Activated naive CD8-positive, alpha-beta T cell treated with anti-CD3 and anti-CD28 coated beads for 36 hours (primary cell): ENCODE measurements at regions not wholly inside any gene's neighbourhood (a gene's known extent, or its start where the extent isn't known, plus 50 kb on each side); places are given as distances from the start of the nearest gene placed in this dataset.

Experiments
- DNase-seq: peaks from one replicate; pipeline ENCODE4 v3.0.0; 2021
- H3K27ac Mint-ChIP-seq: one replicate; pipeline ENCODE4 v1.8.0; 2022; ENCODE audit warnings: mild to moderate bottlenecking, moderate library complexity, mixed read lengths
- H3K27me3 Mint-ChIP-seq: one replicate; pipeline ENCODE4 v1.8.0; 2022; ENCODE audit warnings: mild to moderate bottlenecking, mixed read lengths
- H3K36me3 Mint-ChIP-seq: one replicate; pipeline ENCODE4 v1.8.0; 2021; ENCODE audit warnings: mild to moderate bottlenecking, mixed read lengths
- H3K4me1 Mint-ChIP-seq: one replicate; pipeline ENCODE4 v1.8.0; 2021; ENCODE audit warnings: mixed read lengths
- H3K4me3 Mint-ChIP-seq: one replicate; pipeline ENCODE4 v1.8.0; 2022; ENCODE audit warnings: mild to moderate bottlenecking, moderate library complexity, mixed read lengths
- H3K9me3 Mint-ChIP-seq: one replicate; pipeline ENCODE4 v1.8.0; 2022; ENCODE audit warnings: mixed read lengths

DNA sequence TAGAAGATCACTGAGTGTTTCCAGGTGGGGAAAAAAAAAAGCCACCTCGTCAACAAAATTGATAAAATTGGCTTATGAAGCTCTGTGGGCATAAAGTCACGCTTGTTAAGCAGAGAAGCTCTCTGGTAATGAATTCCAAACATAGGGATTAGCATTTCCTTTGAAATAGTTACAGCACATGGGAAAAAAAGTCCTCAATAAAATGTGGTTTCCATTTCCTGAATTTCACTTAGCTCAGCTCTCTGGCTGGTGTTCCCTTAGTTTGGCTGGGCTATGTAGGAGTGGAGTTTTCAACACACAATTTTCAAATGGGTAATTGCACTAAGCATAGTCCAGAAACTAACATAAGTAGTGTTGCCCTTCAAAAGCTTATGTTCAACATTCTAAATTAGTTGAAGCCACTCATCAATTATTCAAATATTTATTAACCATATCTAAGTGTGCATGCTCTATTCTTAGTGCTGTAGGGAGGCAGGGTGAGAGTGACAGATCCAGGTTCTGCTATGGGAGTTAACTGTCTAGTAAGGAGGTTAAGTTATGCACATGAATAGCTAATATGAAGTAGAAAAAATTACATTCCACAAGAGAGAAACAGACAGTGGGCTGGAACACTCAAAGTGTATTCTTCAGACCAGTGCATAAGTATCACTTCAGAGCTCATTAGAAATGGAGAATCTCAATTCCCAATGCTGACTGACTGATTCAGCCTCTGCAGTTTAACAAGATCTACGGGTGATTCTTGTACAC, 445.7 kb downstream of the SMARCA1 start:
- Mint-ChIP-seq H3K9me3 (no peaks in the 10 kb centered on the region), H3K27me3 (no peaks in the 10 kb centered on the region), H3K4me1 (no peaks in the 10 kb centered on the region), H3K27ac (no peak overlapping the region), H3K4me3 (no peak overlapping the region), H3K36me3 (no peaks in the 10 kb centered on the region)
- no peak for DNase-seq

DNA sequence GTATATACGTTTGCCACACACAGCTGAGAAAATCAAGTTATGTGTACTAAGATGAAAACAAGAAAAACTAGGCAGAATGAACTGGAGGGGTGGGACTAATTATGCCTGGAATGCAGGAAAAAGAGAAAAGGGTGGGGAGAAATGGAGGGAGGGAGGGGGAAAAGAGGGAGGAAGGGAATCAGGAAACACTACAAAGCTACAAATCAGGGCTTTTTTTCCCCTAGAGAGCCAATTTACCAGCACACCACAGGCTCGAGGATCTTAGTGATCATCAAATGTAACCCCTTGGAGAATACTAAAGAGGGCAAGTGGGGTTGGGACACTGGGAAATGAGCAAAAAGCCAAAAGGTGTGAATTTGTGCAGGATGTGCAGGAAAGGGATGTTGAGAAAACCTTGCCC, 451.9 kb downstream of the SMARCA1 start:
- Mint-ChIP-seq H3K9me3 (no peaks in the 10 kb centered on the region), H3K36me3 (no peaks in the 10 kb centered on the region), H3K4me1 (no peaks in the 10 kb centered on the region), H3K27ac (no peak overlapping the region), H3K4me3 (no peak overlapping the region), H3K27me3 (no peaks in the 10 kb centered on the region)
- no peak for DNase-seq

DNA sequence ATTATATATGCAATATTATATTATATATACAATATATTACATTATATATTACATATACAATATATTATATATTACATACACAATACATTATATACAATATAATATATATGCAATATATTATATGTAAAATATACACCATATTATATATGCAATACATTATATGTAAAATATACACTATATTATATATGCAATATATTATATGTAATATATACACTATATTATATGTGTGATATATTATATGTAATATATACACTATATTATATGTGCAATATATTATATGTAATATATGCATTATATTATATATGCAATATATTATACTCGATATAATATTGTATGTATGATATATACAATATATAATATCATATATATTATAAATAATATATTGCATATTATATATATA, 457.4 kb downstream of the SMARCA1 start:
- no peaks in the 10 kb centered on the region for H3K9me3 Mint-ChIP-seq
- H3K27ac Mint-ChIP-seq: no peak overlapping the region
- no peaks in the 10 kb centered on the region for H3K27me3 Mint-ChIP-seq
- H3K36me3 Mint-ChIP-seq: no peaks in the 10 kb centered on the region
- H3K4me3 Mint-ChIP-seq: no peak overlapping the region
- H3K4me1 Mint-ChIP-seq: no peaks in the 10 kb centered on the region
- DNase-seq: no peak

DNA sequence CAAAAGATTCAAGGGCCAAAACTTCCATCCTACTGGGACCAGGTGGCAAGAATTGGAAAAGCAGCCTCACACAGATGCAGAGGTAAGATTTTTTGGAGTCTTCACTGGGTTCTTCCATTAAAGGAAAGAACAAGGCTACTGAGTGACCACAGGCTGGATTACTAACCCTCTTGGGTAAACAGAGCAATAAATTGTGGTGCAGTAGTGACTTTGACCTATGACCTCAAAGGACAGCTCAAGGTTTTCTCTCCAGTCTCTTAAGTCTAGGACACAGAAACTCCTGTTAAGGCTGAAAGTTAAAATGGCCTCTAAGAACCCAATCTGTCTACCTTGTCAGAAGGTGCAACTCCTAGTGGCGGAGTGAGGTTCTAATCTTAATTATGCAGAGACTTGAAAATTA, 464.9 kb downstream of the SMARCA1 start:
- Mint-ChIP-seq H3K27ac (no peak overlapping the region), H3K9me3 (no peaks in the 10 kb centered on the region), H3K36me3 (no peaks in the 10 kb centered on the region), H3K4me3 (no peak overlapping the region), H3K4me1 (no peaks in the 10 kb centered on the region), H3K27me3 (no peaks in the 10 kb centered on the region)
- DNase-seq: no peak

GRCh38 chrX:129043138-129043537, 480.2 kb downstream of the SMARCA1 start:
- Mint-ChIP-seq H3K9me3 (no peaks in the 10 kb centered on the region), H3K36me3 (no peaks in the 10 kb centered on the region), H3K4me3 (no peak overlapping the region), H3K4me1 (no peaks in the 10 kb centered on the region), H3K27me3 (no peaks in the 10 kb centered on the region), H3K27ac (no peak overlapping the region)
- DNase-seq: no peak

DNA sequence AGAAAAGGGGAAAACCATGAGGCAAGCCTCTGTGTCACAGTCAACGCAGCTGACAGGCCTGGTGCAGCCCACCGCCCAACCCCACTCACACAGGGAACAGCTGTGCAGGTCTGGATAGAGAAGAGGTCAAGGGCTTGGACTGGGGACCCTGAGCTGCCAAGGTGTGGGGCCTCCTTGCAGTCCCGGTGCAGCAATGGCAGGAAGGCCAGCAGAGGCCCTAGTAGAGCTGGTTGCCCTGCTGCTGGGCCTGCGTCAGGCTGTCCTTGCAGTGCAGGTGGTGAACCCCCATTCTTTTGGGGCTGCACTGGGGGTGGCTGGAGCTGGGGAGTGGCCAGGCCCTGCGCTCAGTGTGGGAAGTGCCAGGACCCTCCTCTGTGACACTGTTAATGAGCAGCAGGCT, 482.0 kb downstream of the SMARCA1 start:
- no peaks in the 10 kb centered on the region for H3K36me3 Mint-ChIP-seq
- no peak overlapping the region for H3K4me3 Mint-ChIP-seq
- no peaks in the 10 kb centered on the region for H3K9me3 Mint-ChIP-seq
- H3K27me3 Mint-ChIP-seq: no peaks in the 10 kb centered on the region
- no peak for DNase-seq
- H3K27ac Mint-ChIP-seq: no peak overlapping the region
- H3K4me1 Mint-ChIP-seq: no peaks in the 10 kb centered on the region

DNA sequence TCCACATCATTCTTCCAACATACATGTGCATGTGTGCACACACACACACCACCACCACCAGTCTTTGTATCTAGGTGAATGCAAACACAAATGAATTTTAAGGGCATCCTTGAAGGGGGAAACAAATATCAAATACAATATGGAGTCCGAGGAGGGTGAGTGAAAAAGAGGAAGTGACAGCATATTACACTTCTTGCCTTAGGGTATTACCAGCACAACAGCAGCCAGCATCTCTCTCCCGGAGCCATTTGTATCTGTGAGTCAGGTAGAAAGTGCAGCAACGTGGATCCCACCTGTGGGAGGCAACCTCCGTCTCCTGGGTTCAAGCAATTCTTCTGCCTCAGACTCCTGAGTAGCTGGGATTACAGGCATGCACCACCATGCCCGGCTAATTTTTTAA, 483.2 kb downstream of the SMARCA1 start:
- Mint-ChIP-seq H3K9me3 (no peaks in the 10 kb centered on the region), H3K36me3 (no peaks in the 10 kb centered on the region), H3K27ac (no peak overlapping the region), H3K4me3 (no peak overlapping the region), H3K27me3 (no peaks in the 10 kb centered on the region), H3K4me1 (no peaks in the 10 kb centered on the region)
- DNase-seq: no peak

DNA sequence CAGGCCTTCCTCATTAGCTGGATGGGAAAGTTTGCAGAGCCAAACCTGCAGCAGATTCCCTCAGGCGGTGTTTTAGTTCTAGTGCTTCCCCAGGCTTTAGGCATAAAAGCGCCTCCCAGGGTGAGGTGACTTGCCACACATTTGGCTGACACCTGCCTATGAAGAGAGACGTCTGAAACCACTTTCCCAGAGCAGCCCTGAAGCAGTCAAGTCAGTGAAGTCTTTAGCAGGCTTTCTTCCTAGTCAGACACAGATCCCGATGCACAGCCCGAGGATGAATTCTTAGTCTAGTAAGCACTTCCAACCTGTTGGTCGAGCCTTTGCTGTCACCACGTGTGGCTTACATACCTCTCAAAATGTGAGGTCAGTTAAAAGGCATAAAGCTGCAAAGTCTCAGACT, 484.1 kb downstream of the SMARCA1 start:
- Mint-ChIP-seq H3K4me3 (no peak overlapping the region), H3K9me3 (no peaks in the 10 kb centered on the region), H3K27ac (no peak overlapping the region), H3K36me3 (no peaks in the 10 kb centered on the region), H3K27me3 (no peaks in the 10 kb centered on the region), H3K4me1 (no peaks in the 10 kb centered on the region)
- DNase-seq: no peak

- DNase-seq: no peak
- Mint-ChIP-seq H3K4me3 (no peak overlapping the region), H3K27me3 (no peaks in the 10 kb centered on the region), H3K27ac (no peak overlapping the region), H3K4me1 (no peaks in the 10 kb centered on the region), H3K36me3 (no peaks in the 10 kb centered on the region), H3K9me3 (no peaks in the 10 kb centered on the region)
These were observed 485.9 kb downstream of the SMARCA1 start for GRCh38 chrX:129037389-129037788.

GRCh38 chrX:129035180-129035579, 488.1 kb downstream of the SMARCA1 start:
- Mint-ChIP-seq H3K4me1 (no peaks in the 10 kb centered on the region), H3K27ac (no peak overlapping the region), H3K9me3 (no peaks in the 10 kb centered on the region), H3K36me3 (no peaks in the 10 kb centered on the region), H3K4me3 (no peak overlapping the region), H3K27me3 (no peaks in the 10 kb centered on the region)
- no peak for DNase-seq

DNA sequence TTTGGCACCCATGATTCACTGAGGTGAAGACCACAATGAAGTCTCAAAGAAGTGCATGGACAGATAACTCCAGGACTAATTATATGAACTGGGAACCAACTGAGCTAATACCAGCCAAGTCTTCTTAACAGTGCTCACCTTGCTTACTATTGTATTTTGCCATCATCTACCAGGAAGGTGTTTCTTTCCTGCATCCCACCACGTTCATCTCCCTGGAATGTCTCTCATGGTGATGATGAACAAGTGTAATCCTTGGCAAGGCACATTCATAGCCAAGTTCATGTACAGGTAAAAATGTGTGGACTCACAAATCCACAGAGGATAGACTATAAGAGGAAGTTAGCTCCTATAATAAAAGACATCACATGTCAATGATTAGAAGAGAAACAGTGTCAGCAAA, 489.1 kb downstream of the SMARCA1 start:
- H3K36me3 Mint-ChIP-seq: no peaks in the 10 kb centered on the region
- H3K4me3 Mint-ChIP-seq: no peak overlapping the region
- H3K27me3 Mint-ChIP-seq: no peaks in the 10 kb centered on the region
- no peak overlapping the region for H3K27ac Mint-ChIP-seq
- no peaks in the 10 kb centered on the region for H3K9me3 Mint-ChIP-seq
- no peak for DNase-seq
- H3K4me1 Mint-ChIP-seq: no peaks in the 10 kb centered on the region

DNA sequence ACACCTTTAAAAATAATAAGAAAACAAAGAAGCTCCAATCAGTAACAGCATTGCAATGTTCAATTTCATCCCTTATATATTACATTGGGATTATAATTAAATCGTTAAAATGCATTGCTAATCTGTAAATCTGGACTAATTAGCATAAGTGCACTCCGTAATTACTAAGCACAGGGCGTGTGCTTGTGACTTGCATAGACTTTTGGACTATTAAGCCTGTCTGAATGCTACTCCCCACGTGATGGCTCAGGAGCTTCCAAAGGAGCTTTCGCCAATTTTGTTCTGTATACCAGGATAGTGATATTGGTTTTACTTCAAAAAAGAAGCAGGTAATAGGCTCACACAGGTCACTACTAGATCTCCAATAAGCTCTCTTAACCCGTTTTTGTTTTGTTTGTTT, 497.1 kb downstream of the SMARCA1 start:
- Mint-ChIP-seq H3K4me1 (no peaks in the 10 kb centered on the region), H3K27me3 (no peaks in the 10 kb centered on the region), H3K27ac (no peak overlapping the region), H3K4me3 (no peak overlapping the region), H3K36me3 (no peaks in the 10 kb centered on the region), H3K9me3 (peaks cover 3% of the 10 kb centered on the region)
- DNase-seq: no peak

DNA sequence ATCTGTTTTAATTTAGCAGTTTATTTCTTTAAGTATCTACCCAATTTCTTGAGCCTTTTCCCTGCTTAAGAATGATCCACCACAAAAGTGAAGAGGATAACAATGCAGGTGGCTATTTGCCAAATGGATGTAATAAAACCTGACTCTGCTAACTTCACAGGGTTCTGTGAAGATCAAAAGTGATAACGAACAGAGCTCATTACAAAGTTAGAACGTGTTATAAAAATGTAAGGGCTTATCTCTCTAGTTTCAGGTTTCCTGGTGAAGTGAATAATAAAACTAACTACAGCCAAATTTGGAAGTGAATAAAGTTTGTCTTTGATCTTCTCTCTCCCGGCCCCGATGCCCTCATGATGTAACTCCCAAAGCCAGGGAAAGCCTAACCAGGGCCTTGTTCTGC, 497.9 kb downstream of the SMARCA1 start:
- H3K27me3 Mint-ChIP-seq: no peaks in the 10 kb centered on the region

DNA sequence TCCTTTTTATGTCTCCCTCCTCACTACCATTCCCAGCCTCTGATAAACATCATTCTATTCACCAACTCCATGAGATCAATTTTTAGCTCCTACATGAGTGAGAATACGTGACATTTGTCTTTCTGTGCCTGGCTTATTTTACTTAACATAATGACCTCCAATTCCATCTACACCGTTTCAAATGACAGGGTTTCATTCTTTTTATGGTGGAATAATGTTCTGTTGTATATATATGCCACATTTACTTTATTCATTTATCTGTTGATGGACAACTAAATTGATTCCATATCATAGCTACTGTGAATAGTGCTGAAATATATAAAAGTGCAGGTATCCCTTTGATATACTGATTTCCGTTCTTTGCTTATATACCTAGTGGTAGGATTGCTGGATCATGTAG, 503.9 kb downstream of the SMARCA1 start:
- Mint-ChIP-seq H3K27me3 (no peaks in the 10 kb centered on the region), H3K36me3 (no peaks in the 10 kb centered on the region), H3K27ac (no peak overlapping the region), H3K4me3 (no peak overlapping the region), H3K4me1 (no peaks in the 10 kb centered on the region), H3K9me3 (peaks cover 3% of the 10 kb centered on the region)
- DNase-seq: no peak

More for the DNA sequence above, 497.9 kb downstream of the SMARCA1 start:
- H3K27ac Mint-ChIP-seq: no peak overlapping the region
- no peaks in the 10 kb centered on the region for H3K36me3 Mint-ChIP-seq
- no peaks in the 10 kb centered on the region for H3K4me1 Mint-ChIP-seq
- no peak overlapping the region for H3K4me3 Mint-ChIP-seq
- DNase-seq: no peak
- peaks cover 3% of the 10 kb centered on the region for H3K9me3 Mint-ChIP-seq

- no peak for DNase-seq
- Mint-ChIP-seq H3K27me3 (no peaks in the 10 kb centered on the region), H3K4me3 (no peak overlapping the region), H3K4me1 (no peaks in the 10 kb centered on the region), H3K27ac (no peak overlapping the region), H3K9me3 (no peaks in the 10 kb centered on the region), H3K36me3 (no peaks in the 10 kb centered on the region)
These were observed 507.9 kb downstream of the SMARCA1 start for GRCh38 chrX:129015381-129015780.

- no peaks in the 10 kb centered on the region for H3K36me3 Mint-ChIP-seq
- no peaks in the 10 kb centered on the region for H3K9me3 Mint-ChIP-seq
- no peak for DNase-seq
- no peaks in the 10 kb centered on the region for H3K27me3 Mint-ChIP-seq
- no peak overlapping the region for H3K4me3 Mint-ChIP-seq
- H3K27ac Mint-ChIP-seq: no peak overlapping the region
- H3K4me1 Mint-ChIP-seq: no peaks in the 10 kb centered on the region
These were observed 509.7 kb downstream of the SMARCA1 start for GRCh38 chrX:129013574-129013973.
